ENCODE measurements at regions not wholly inside any gene's neighbourhood (a gene's known extent, or its start where the extent isn't known, plus 50 kb on each side); places are given as distances from the start of the nearest gene placed in this dataset.
A peak's percentile ranks its signal among the peaks of the same experiment; 100 is the strongest.

DNA sequence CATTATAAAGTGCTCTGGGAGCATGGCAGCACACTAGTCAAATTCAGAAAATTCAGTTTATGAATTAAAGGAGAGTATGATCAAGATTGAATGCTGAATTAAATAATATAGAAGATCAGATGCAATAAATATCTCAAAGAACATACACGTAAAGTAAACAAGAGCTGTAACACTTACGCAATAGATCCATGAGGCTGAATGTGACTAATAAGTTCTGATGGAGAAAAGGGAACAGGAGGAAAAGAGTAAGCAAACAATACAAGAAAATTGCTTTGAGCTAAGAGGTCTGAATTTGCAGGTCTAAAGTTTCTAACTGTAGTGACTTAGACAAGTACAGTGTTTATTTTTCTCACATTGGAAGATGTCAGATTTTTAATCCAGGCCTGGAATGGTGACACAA is 646.7 kb upstream of the ZNF804A start:
- no peaks in the 10 kb centered on the region for H3K36me3 ChIP-seq (ENCODE audit: low read depth, low read length)
- no peaks in the 10 kb centered on the region for H3K9me3 ChIP-seq (ENCODE audit: low read length)
- no peaks in the 10 kb centered on the region for H3K27me3 ChIP-seq (ENCODE audit: low read length)
- H3F3A ChIP-seq (ENCODE audit: low read length, unreplicated experiment), result no peaks in the 10 kb centered on the region
- H2AFZ ChIP-seq (ENCODE audit: low read length), result 0 out of 2 replicates have a peak overlapping the region, but pooled peaks have one; percentile 9
- H3K4me1 ChIP-seq (ENCODE audit: insufficient read depth, low read length), result peaks cover 23% of the 10 kb centered on the region
- no peaks in the 10 kb centered on the region for H3K79me2 ChIP-seq (ENCODE audit: low read length)
- H3K27ac ChIP-seq (ENCODE audit: low read length), result peak overlapping the region; percentile 69
- H3K9me2 ChIP-seq (replicated peaks; ENCODE audit: low read length), result no peaks in the 10 kb centered on the region
- CTCF ChIA-PET, result no interaction called here
- H3K4me3 ChIP-seq (ENCODE audit: low read length), result no peak overlapping the region
- ATAC-seq (peak; percentile 78), DNase-seq (peak; percentile 88)
- BruUV-seq (replicated peaks), result no TSS peak
- POLR2A ChIA-PET (ENCODE audit: unreplicated experiment), result interaction anchor here (0.7 kb wide), 2 partner anchors 27 to 83 kb away, joined by 3 to 4 read pairs; no protein-coding TSS in a partner anchor
- no peak overlapping the region; the same call in 1 of the 2 replicates for H3K9ac ChIP-seq (ENCODE audit: low read length)
- TF ChIP-seq CTCF (conservative IDR thresholded peaks at IDR 0.05; ENCODE audit: low read depth, low read length), result no peak
- TF ChIP-seq EZH2phosphoT487 (IDR thresholded peaks at IDR 0.05; ENCODE audit: borderline replicate concordance, low read length), result no peak
- TF ChIP-seq EZH2 (IDR thresholded peaks at IDR 0.05; ENCODE audit: low read length, unreplicated experiment), result no peak
- H4K20me1 ChIP-seq (ENCODE audit: low read length), result no peaks in the 10 kb centered on the region
- peak overlapping the region; percentile 32 for H3K4me2 ChIP-seq (ENCODE audit: low read length)
- intact Hi-C loops (cut with micrococcal nuclease), result no loop called here

GRCh38 chr2:183952741-183953140 is 645.6 kb upstream of the ZNF804A start:
- intact Hi-C loops (cut with micrococcal nuclease), result no loop called here
- CTCF ChIA-PET, result no interaction called here
- H3K4me1 ChIP-seq (ENCODE audit: insufficient read depth, low read length), result peaks cover 19% of the 10 kb centered on the region
- no TSS peak for BruUV-seq (replicated peaks)
- no peaks in the 10 kb centered on the region for H3K9me2 ChIP-seq (replicated peaks; ENCODE audit: low read length)
- POLR2A ChIA-PET (ENCODE audit: unreplicated experiment), result no interaction called here
- no peak overlapping the region for H3K4me2 ChIP-seq (ENCODE audit: low read length)
- no peak overlapping the region for H3K9ac ChIP-seq (ENCODE audit: low read length)
- no peak overlapping the region for H3K4me3 ChIP-seq (ENCODE audit: low read length)
- no peak for TF ChIP-seq EZH2 (IDR thresholded peaks at IDR 0.05; ENCODE audit: low read length, unreplicated experiment)
- no peak for TF ChIP-seq EZH2phosphoT487 (IDR thresholded peaks at IDR 0.05; ENCODE audit: borderline replicate concordance, low read length)
- no peak for TF ChIP-seq CTCF (conservative IDR thresholded peaks at IDR 0.05; ENCODE audit: low read depth, low read length)
- H3K79me2 ChIP-seq (ENCODE audit: low read length), result no peaks in the 10 kb centered on the region
- no peaks in the 10 kb centered on the region for H3F3A ChIP-seq (ENCODE audit: low read length, unreplicated experiment)
- H3K9me3 ChIP-seq (ENCODE audit: low read length), result no peaks in the 10 kb centered on the region
- no peaks in the 10 kb centered on the region for H3K36me3 ChIP-seq (ENCODE audit: low read depth, low read length)
- no peak overlapping the region for H3K27ac ChIP-seq (ENCODE audit: low read length)
- no peaks in the 10 kb centered on the region for H3K27me3 ChIP-seq (ENCODE audit: low read length)
- no peak overlapping the region for H2AFZ ChIP-seq (ENCODE audit: low read length)
- no peaks in the 10 kb centered on the region for H4K20me1 ChIP-seq (ENCODE audit: low read length)
- ATAC-seq, result no peak
- DNase-seq, result no peak

- H3K4me1 ChIP-seq (ENCODE audit: insufficient read depth, low read length), result peaks cover 9% of the 10 kb centered on the region
- no peaks in the 10 kb centered on the region for H3K27me3 ChIP-seq (ENCODE audit: low read length)
- H2AFZ ChIP-seq (ENCODE audit: low read length), result no peak overlapping the region
- intact Hi-C loops (cut with micrococcal nuclease), result no loop called here
- no peaks in the 10 kb centered on the region for H3K79me2 ChIP-seq (ENCODE audit: low read length)
- H3K4me2 ChIP-seq (ENCODE audit: low read length), result no peak overlapping the region
- TF ChIP-seq EZH2 (IDR thresholded peaks at IDR 0.05; ENCODE audit: low read length, unreplicated experiment) (no peak), CTCF (conservative IDR thresholded peaks at IDR 0.05; ENCODE audit: low read depth, low read length) (no peak), EZH2phosphoT487 (IDR thresholded peaks at IDR 0.05; ENCODE audit: borderline replicate concordance, low read length) (no peak)
- H3F3A ChIP-seq (ENCODE audit: low read length, unreplicated experiment), result no peaks in the 10 kb centered on the region
- H3K4me3 ChIP-seq (ENCODE audit: low read length), result no peak overlapping the region
- POLR2A ChIA-PET (ENCODE audit: unreplicated experiment), result no interaction called here
- no peak overlapping the region for H3K9ac ChIP-seq (ENCODE audit: low read length)
- no peaks in the 10 kb centered on the region for H4K20me1 ChIP-seq (ENCODE audit: low read length)
- H3K36me3 ChIP-seq (ENCODE audit: low read depth, low read length), result no peaks in the 10 kb centered on the region
- BruUV-seq (replicated peaks), result no TSS peak
- H3K9me2 ChIP-seq (replicated peaks; ENCODE audit: low read length), result no peaks in the 10 kb centered on the region
- no peaks in the 10 kb centered on the region for H3K9me3 ChIP-seq (ENCODE audit: low read length)
- H3K27ac ChIP-seq (ENCODE audit: low read length), result no peak overlapping the region
- CTCF ChIA-PET, result no interaction called here
- ATAC-seq, result peak; percentile 53; the same call in 1 of the 2 replicates
- peak; percentile 55 for DNase-seq
Observed at GRCh38 chr2:183963609-183964008, 634.7 kb upstream of the ZNF804A start.
